ENCODE measurements at regions not wholly inside any gene's neighbourhood (a gene's known extent, or its start where the extent isn't known, plus 50 kb on each side); places are given as distances from the start of the nearest gene placed in this dataset.

- Mint-ChIP-seq H3K4me1 (no peaks in the 10 kb centered on the region), H3K9me3 (peaks cover 0 to 4% (median 0%) of the 10 kb centered on the region in 7 donors), H3K4me3 (no peak overlapping the region), H3K27me3 (ENCODE audit: low read depth in 3 of 3) (peaks cover 0 to 1% (median 0%) of the 10 kb centered on the region in 3 donors), H3K36me3 (no peaks in the 10 kb centered on the region), H3K27ac (no peak overlapping the region)
- no peaks in the 10 kb centered on the region for H3K27me3 ChIP-seq (ENCODE audit: control insufficient read depth in 2 of 2, insufficient read depth in 2 of 2, low read length in 2 of 2)
- intact Hi-C loops (cut with micrococcal nuclease), result no loop called here
- no peaks in the 10 kb centered on the region for H3K9me3 ChIP-seq (replicated peaks in 1 of 2; ENCODE audit: control insufficient read depth in 1 of 2, insufficient read depth in 1 of 2, low read length in 2 of 2)
- no peak overlapping the region for H3K4me2 ChIP-seq (replicated peaks; ENCODE audit: extremely low read depth, low read length, poor library complexity, severe bottlenecking)
- H3K79me2 ChIP-seq (ENCODE audit: insufficient read depth, low read length), result no peaks in the 10 kb centered on the region
- no CpG with 5 or more reads among the region's 2 CpGs for WGBS (ENCODE audit: insufficient coverage)
- no peak overlapping the region for H3K4me3 ChIP-seq (replicated peaks in 1 of 3; ENCODE audit: low read depth in 2 of 3, low read length in 3 of 3)
- H3K36me3 ChIP-seq (replicated peaks in 1 of 2; ENCODE audit: control insufficient read depth in 1 of 2, insufficient read depth in 2 of 2, low read length in 2 of 2), result no peaks in the 10 kb centered on the region
- H2AFZ ChIP-seq (ENCODE audit: insufficient read depth, low read depth, low read length, poor library complexity, severe bottlenecking), result no peak overlapping the region
- no peak overlapping the region for H3K9ac ChIP-seq (ENCODE audit: insufficient read depth, low read length, poor library complexity, severe bottlenecking)
- no peak overlapping the region for H3K27ac ChIP-seq (ENCODE audit: low read depth in 1 of 2, low read length in 2 of 2)
- DNase-seq, result no peak
- no peaks in the 10 kb centered on the region for H3K4me1 ChIP-seq (ENCODE audit: control insufficient read depth in 1 of 2, insufficient read depth in 2 of 2, low read length in 2 of 2)
- H4K20me1 ChIP-seq (ENCODE audit: insufficient read depth, low read length), result no peaks in the 10 kb centered on the region
- TF ChIP-seq, protein P1, sequence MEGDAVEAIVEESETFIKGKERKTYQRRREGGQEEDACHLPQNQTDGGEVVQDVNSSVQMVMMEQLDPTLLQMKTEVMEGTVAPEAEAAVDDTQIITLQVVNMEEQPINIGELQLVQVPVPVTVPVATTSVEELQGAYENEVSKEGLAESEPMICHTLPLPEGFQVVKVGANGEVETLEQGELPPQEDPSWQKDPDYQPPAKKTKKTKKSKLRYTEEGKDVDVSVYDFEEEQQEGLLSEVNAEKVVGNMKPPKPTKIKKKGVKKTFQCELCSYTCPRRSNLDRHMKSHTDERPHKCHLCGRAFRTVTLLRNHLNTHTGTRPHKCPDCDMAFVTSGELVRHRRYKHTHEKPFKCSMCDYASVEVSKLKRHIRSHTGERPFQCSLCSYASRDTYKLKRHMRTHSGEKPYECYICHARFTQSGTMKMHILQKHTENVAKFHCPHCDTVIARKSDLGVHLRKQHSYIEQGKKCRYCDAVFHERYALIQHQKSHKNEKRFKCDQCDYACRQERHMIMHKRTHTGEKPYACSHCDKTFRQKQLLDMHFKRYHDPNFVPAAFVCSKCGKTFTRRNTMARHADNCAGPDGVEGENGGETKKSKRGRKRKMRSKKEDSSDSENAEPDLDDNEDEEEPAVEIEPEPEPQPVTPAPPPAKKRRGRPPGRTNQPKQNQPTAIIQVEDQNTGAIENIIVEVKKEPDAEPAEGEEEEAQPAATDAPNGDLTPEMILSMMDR (IDR thresholded peaks at IDR 0.05), result no peak
Measured at GRCh38 chr14:49203676-49204075, 382.5 kb downstream of the RPS29 start.

- WGBS (ENCODE audit: insufficient coverage), result 87% methylated on average over 2 of the region's 4 CpGs
- Histone ChIP-seq H3K4me1 (ENCODE audit: control insufficient read depth in 1 of 2, insufficient read depth in 2 of 2, low read length in 2 of 2) (no peaks in the 10 kb centered on the region), H2AFZ (ENCODE audit: insufficient read depth, low read depth, low read length, poor library complexity, severe bottlenecking) (no peak overlapping the region), H4K20me1 (ENCODE audit: insufficient read depth, low read length) (no peaks in the 10 kb centered on the region), H3K27ac (ENCODE audit: low read depth in 1 of 2, low read length in 2 of 2) (no peak overlapping the region), H3K9me3 (replicated peaks in 1 of 2; ENCODE audit: control insufficient read depth in 1 of 2, insufficient read depth in 1 of 2, low read length in 2 of 2) (no peaks in the 10 kb centered on the region), H3K79me2 (ENCODE audit: insufficient read depth, low read length) (no peaks in the 10 kb centered on the region), H3K4me2 (replicated peaks; ENCODE audit: extremely low read depth, low read length, poor library complexity, severe bottlenecking) (no peak overlapping the region), H3K36me3 (replicated peaks in 1 of 2; ENCODE audit: control insufficient read depth in 1 of 2, insufficient read depth in 2 of 2, low read length in 2 of 2) (no peaks in the 10 kb centered on the region), H3K9ac (ENCODE audit: insufficient read depth, low read length, poor library complexity, severe bottlenecking) (no peak overlapping the region), H3K4me3 (replicated peaks in 1 of 3; ENCODE audit: low read depth in 2 of 3, low read length in 3 of 3) (no peak overlapping the region), H3K27me3 (ENCODE audit: control insufficient read depth in 2 of 2, insufficient read depth in 2 of 2, low read length in 2 of 2) (no peaks in the 10 kb centered on the region)
- no peak overlapping the region for H3K27ac Mint-ChIP-seq
- intact Hi-C loops (cut with micrococcal nuclease), result no loop called here
- DNase-seq, result no peak
- H3K27me3 Mint-ChIP-seq (ENCODE audit: low read depth in 3 of 3), result no peaks in the 10 kb centered on the region
- no peaks in the 10 kb centered on the region for H3K36me3 Mint-ChIP-seq
- no peaks in the 10 kb centered on the region for H3K4me1 Mint-ChIP-seq
- TF ChIP-seq, protein P1 (IDR thresholded peaks at IDR 0.05), result no peak
- H3K9me3 Mint-ChIP-seq, result peaks cover 0 to 4% (median 0%) of the 10 kb centered on the region in 7 donors
- no peak overlapping the region for H3K4me3 Mint-ChIP-seq
Measured at GRCh38 chr14:49199159-49199558, 387.0 kb downstream of the RPS29 start.
